ENCODE measurements at regions not wholly inside any gene's neighbourhood (a gene's known extent, or its start where the extent isn't known, plus 50 kb on each side); places are given as distances from the start of the nearest gene placed in this dataset.
"Not testable (repeated sequence)": the region's sequence is repeated elsewhere in the genome, so short reads cannot be mapped to it uniquely, and the experiment has no call there.

DNA sequence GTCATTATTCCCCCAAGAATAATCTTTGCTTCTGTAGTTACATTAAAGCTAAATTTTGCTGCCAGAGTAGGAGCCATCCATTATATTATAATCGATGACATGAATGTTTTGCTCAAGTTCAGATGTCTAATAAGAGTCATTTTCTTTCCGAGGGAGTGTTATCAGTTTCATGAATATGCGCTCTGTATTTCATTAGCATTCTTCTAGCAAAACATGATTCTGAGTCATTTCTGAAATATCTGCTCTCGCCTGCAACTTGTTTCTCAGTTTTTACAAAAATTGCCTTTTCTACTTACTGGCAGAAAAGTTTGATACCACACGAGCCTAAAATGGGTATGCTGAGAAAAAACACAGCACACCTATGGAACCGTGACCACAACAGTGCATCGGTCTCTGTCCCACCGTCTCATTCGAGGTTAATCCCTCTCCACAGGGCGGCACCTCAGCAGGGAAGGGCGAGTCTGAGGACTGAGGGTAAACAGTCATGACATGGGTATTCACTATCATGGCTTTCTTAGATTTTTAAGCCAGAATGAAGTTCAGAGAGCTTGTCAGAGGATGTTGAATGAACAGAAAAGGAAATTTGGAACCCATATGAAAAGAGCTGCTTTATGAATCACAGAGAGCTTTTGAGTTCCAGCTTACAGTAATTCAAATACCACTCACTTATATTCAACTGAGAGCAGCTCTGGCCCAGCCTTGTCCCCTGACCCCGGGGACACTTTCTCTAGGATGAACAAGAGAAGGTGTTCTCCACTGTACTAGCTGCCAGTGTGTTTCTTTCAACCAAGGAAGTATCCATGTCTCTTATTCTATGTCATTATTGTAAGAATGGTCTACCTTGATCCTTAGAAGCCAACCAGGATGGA is 303.6 kb upstream of the PLGLB1 start:
- H3K27me3 ChIP-seq (ENCODE audit: low read depth); H3K9me3 ChIP-seq; H3K36me3 ChIP-seq (replicated peaks); in situ Hi-C loops (cut with MboI; ENCODE audit: low sequenced_read_pairs); DNase-seq (ENCODE audit: low spot score in 2 of 2); H3K4me3 ChIP-seq; H3K4me1 ChIP-seq: not testable (repeated sequence)

DNA sequence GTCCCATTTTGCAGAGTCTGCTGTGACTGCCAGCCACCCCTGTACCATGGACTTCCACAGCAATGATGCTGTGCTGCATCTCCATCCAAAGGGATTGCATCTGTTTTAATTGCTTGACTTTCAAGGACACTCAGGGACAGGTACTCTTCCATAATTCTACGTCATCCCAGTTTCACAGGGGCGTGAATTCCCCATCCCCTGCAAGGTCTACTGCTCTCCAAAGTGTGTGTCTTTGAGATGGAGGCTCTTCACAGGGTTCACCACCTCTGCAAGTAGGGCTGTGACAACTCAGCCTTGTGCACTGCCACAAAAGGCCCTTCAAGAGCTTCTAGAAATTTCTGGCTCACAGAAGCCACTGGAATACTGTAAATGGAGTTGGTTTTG is 304.3 kb upstream of the PLGLB1 start:
- H3K9me3 ChIP-seq; in situ Hi-C loops (cut with MboI; ENCODE audit: low sequenced_read_pairs); H3K27me3 ChIP-seq (ENCODE audit: low read depth); H3K4me3 ChIP-seq; DNase-seq (ENCODE audit: low spot score in 2 of 2); H3K36me3 ChIP-seq (replicated peaks); H3K4me1 ChIP-seq: not testable (repeated sequence)

DNA sequence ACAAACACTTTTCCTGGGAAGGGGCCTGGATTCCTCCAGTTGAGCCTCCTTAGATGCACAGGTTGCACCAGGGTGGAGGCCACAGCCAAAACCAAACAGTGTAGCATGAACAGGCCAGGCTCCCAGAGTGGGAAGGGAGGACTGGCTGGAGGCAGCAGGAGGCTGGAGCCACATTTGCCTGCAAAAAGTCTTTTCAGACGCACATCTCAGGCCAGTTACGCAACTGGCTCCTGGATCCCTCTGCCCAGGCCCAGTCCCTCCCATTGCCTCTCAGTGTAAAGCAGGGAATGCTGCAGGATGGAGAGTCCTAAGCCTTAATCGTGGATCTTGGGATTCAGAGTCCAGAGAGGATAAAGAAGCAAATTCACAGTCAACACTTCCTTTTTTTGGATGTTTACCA is 305.1 kb upstream of the PLGLB1 start:
- in situ Hi-C loops (cut with MboI; ENCODE audit: low sequenced_read_pairs); H3K27me3 ChIP-seq (ENCODE audit: low read depth); DNase-seq (ENCODE audit: low spot score in 2 of 2); H3K4me3 ChIP-seq; H3K36me3 ChIP-seq (replicated peaks); H3K9me3 ChIP-seq; H3K4me1 ChIP-seq: not testable (repeated sequence)

DNA sequence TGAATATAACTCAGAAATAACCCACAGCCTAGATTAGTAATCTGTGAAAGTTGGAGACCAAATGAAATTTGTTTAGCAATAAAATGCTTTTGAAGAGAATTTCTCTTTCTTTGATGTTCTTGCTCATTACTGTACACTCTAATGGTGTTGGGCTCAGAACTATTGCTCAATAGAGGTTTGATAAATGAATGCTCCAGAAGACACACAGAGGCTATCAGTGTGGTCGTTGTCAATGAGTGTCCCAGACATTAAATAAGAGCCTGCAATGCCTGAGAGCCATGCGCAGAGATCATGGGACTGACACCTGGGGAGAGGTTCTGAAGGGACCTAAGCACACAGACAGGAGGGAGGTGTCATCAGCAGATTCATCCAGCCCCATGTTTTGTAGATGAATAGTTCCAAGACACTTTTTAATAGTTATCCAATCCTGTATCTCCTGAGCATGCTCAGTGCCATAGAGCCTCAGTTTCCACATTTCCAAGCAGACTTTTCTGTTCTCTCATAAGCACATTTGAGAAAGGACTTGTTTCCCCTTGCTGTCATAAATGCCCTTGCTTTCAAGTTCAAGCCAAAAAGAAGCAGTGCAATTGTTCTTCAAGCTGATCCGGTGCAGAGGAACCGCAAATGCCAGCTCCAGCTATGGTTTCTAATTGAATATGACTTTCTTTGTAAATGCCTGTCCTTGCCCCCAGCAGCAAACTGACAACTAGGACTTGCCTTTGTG is 306.2 kb upstream of the PLGLB1 start:
- H3K4me1 ChIP-seq; H3K27me3 ChIP-seq (ENCODE audit: low read depth); DNase-seq (ENCODE audit: low spot score in 2 of 2); H3K9me3 ChIP-seq; H3K36me3 ChIP-seq (replicated peaks); H3K4me3 ChIP-seq; in situ Hi-C loops (cut with MboI; ENCODE audit: low sequenced_read_pairs): not testable (repeated sequence)

DNA sequence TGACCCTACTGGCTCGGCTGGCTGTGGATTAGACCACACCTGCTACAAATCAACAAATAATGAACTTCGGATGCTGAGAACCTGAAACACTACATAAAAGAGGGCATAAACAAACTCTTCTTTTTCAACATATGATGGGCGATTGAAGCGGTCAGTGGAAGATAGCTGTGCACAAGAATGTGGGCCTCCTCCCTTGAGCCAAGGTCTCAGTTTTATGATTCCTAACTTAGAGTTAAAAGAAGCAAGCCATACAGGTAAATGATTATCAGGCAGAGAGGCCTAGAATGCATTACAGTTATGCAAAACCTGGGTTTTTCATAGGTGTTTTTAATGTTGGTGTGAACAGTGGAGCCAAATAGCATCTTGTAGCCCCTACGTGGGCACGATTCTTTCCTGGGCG is 307.9 kb upstream of the PLGLB1 start:
- H3K4me1 ChIP-seq; DNase-seq (ENCODE audit: low spot score in 2 of 2); H3K9me3 ChIP-seq; H3K4me3 ChIP-seq; H3K36me3 ChIP-seq (replicated peaks); in situ Hi-C loops (cut with MboI; ENCODE audit: low sequenced_read_pairs); H3K27me3 ChIP-seq (ENCODE audit: low read depth): not testable (repeated sequence)

DNA sequence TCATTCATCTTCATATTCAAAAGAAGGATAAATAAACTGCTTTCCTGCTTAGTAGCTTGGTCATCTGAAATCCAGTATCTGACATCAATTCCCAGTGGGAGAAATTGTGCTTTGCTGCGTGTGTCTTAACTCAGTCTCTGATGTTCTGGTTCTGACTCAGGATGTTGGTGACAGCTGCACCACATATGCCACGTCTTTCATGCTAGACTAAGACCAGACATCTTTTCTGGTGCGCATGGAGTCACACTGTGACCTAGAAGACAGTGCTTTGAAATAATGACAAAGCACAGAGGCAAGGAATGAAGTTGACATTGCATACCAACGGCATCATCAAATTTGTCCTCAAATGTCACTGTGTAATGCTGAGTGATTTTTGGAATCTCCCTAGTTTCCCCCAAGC is 308.8 kb upstream of the PLGLB1 start:
- H3K4me3 ChIP-seq; DNase-seq (ENCODE audit: low spot score in 2 of 2); in situ Hi-C loops (cut with MboI; ENCODE audit: low sequenced_read_pairs); H3K9me3 ChIP-seq; H3K27me3 ChIP-seq (ENCODE audit: low read depth); H3K4me1 ChIP-seq; H3K36me3 ChIP-seq (replicated peaks): not testable (repeated sequence)

DNA sequence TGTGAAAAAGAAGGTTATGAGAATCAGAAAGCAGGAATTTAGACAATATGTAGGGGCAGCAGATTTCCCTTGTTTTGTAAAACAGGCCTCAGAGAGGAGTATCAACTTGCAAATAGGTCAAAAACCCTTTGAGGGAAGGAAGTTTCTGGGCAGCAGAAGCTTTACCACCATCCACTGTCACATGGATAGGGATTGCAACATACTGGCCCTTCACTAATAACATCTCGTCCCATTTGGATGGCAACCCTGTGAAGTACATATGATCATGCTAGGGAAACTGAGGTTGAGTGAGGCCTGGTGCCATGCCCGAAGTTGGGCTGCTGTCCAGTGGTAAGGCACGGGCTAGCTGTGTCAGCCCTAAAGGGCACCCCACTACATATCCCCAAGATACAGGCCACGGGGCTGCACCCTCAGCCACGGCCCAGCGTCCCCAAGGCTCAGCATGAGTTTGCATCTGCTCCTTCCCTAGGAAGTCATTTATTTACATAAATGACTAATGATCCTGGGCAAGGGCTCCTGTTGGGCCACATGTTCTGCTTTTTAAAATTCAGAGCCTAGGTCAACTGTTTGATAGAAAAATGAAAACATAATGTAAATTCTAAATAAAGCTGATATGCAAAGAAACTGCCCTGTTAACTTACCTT is 310.4 kb upstream of the PLGLB1 start:
- H3K4me1 ChIP-seq; DNase-seq (ENCODE audit: low spot score in 2 of 2); H3K27me3 ChIP-seq (ENCODE audit: low read depth); H3K9me3 ChIP-seq; in situ Hi-C loops (cut with MboI; ENCODE audit: low sequenced_read_pairs); H3K36me3 ChIP-seq (replicated peaks); H3K4me3 ChIP-seq: not testable (repeated sequence)

DNA sequence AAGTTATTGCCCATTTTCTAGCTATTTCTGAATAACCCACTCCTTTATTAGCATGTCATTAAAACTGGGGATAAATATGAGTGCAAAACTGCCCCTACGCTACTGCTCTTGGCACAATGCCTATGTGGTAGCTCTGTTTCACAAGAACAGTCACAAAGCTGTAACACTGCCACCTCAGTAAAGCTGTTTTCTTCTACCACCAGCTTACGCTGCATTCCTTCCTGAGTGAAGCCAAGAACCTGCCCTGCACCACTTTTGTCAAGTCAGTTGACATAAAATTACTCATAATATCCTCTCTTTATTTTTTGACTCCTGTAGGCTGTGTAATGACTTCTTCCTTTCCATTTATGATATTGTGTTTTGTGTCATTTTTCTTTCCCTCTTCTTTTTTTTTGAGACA is 313.2 kb upstream of the PLGLB1 start:
- H3K4me1 ChIP-seq; H3K27me3 ChIP-seq (ENCODE audit: low read depth); H3K36me3 ChIP-seq (replicated peaks); H3K9me3 ChIP-seq; H3K4me3 ChIP-seq; DNase-seq (ENCODE audit: low spot score in 2 of 2); in situ Hi-C loops (cut with MboI; ENCODE audit: low sequenced_read_pairs): not testable (repeated sequence)

DNA sequence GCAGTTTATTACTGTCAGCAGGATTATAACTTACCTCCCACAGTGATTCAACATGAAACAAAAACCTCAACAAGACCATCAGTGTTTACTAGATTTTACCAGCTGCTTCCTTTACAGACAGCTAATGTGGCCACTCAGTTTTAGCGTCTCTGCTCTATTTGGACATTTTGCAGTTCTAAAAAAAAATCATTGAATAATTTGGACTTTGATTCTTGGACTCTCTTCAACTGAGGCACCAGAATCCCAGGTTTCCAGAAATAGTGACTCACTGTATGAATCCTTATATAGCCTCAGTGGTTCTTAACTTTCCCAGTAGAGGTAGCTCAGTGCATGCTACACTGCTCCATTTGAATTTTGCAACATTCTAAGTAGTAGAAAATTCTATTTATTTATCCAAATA is 317.4 kb upstream of the PLGLB1 start:
- in situ Hi-C loops (cut with MboI; ENCODE audit: low sequenced_read_pairs); H3K4me3 ChIP-seq; DNase-seq (ENCODE audit: low spot score in 2 of 2): not testable (repeated sequence)

DNA sequence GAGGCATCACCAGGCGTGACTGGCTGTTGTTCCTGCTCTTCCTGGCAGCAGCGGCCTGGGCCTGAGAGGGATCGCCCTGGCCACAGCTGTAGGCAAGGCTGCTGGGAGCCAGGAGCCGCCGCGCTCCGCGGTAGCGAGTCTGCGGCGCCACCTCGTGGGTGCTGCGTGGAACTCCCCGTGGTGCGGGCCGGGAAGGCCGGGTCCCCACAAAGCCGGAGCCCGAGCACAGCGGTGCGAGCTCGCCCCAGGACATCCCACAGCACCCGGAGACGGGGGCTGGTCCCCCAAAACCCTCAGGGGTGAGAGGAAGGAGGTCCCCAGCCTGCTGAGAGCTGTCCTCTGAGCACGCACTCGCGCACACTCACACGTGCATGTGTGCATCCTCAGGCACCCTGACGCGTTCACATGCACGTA is 320.0 kb upstream of the PLGLB1 start:
- H3K4me3 ChIP-seq; H3K9me3 ChIP-seq; H3K27me3 ChIP-seq (ENCODE audit: low read depth); H3K36me3 ChIP-seq (replicated peaks); H3K4me1 ChIP-seq; in situ Hi-C loops (cut with MboI; ENCODE audit: low sequenced_read_pairs): not testable (repeated sequence)
- peak; percentile 2 to 66 for DNase-seq (ENCODE audit: low spot score in 2 of 2)

More for the DNA sequence above, 317.4 kb upstream of the PLGLB1 start:
- H3K9me3 ChIP-seq; H3K36me3 ChIP-seq (replicated peaks); H3K4me1 ChIP-seq; H3K27me3 ChIP-seq (ENCODE audit: low read depth): not testable (repeated sequence)

DNA sequence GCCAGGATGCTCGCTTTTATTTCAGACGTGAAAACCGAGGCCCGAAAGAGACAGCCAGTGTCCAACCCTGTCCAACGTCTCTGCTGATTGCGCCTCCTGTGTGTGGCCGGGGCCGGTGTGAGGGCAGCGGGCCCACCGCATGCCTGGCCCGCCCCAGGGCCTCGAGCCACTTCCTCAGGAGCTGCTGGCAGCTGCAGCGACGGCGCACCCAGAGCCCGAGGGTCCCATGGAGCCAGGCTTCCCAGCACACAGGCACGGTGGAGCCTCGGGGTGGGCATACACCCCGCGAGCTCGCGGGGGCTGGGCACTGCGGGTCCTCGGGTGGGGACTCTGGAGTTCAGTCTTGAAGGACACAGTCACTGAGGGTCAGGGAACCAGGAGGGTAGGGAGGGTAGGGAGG is 320.5 kb upstream of the PLGLB1 start:
- H3K36me3 ChIP-seq (replicated peaks); in situ Hi-C loops (cut with MboI; ENCODE audit: low sequenced_read_pairs); DNase-seq (ENCODE audit: low spot score in 2 of 2); H3K4me1 ChIP-seq; H3K27me3 ChIP-seq (ENCODE audit: low read depth); H3K4me3 ChIP-seq; H3K9me3 ChIP-seq: not testable (repeated sequence)

DNA sequence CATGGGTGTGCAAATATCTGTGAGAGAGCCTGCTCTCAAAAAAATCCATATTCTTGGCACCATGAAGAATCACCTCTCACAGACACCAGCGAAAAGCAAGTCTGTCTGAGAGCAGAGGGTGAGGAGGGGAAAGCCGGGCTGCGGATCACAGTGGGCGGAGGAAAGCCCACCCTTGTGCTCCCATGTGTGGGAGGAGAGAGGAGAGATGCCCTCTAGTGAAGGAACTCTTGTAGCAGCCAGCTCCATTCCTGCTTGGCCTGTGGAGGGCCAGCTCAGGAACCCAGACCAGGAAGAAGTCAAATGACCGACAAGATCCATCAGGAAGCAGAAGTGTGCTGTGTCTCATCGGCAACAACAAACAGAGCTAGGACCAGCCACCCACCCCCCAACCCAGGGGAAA is 321.7 kb upstream of the PLGLB1 start:
- H3K27me3 ChIP-seq (ENCODE audit: low read depth); H3K4me3 ChIP-seq; in situ Hi-C loops (cut with MboI; ENCODE audit: low sequenced_read_pairs); H3K9me3 ChIP-seq; H3K36me3 ChIP-seq (replicated peaks); DNase-seq (ENCODE audit: low spot score in 2 of 2); H3K4me1 ChIP-seq: not testable (repeated sequence)

DNA sequence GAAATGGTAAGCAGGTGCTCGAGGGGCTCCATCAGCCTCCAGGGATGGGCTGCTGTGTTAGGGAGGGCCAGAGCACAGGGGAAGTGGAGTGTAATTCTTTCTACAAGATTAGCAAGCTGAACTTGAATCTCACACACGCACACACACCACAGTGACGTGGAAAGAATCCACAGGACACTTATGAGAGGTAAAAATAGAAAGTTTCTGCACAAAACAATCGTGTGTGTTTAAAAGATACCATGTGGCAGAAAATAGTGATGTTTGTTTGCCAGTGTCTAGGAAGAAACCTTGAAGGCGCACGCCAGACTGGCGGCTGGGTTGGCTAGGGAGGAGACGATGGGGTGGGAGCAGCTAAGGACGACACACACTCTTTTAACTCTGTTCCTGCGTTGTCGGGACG is 323.6 kb upstream of the PLGLB1 start:
- H3K27me3 ChIP-seq (ENCODE audit: low read depth); H3K36me3 ChIP-seq (replicated peaks); in situ Hi-C loops (cut with MboI; ENCODE audit: low sequenced_read_pairs); H3K9me3 ChIP-seq; H3K4me1 ChIP-seq; DNase-seq (ENCODE audit: low spot score in 2 of 2); H3K4me3 ChIP-seq: not testable (repeated sequence)

DNA sequence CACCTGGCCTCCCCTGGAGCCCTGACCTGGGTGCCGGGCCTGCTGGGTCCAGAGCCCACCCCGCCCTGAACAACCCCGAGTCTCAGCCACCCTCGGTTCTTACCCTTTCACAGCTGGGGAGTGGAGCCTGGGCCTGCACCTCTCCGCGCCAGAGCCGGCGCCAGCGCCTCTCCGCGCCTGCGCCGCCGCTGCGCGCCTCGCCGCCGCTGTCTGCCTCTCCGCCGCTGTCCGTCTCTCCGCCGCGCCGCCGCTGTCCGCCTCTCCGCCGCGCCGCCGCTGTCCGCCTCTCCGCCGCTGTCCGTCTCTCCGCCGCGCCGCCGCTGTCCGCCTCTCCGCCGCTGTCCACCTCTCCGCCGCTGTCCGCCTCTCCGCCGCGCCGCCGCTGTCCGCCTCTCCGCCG is 326.9 kb upstream of the PLGLB1 start:
- H3K4me3 ChIP-seq; in situ Hi-C loops (cut with MboI; ENCODE audit: low sequenced_read_pairs); DNase-seq (ENCODE audit: low spot score in 2 of 2): not testable (repeated sequence)

More for the DNA sequence above, 326.9 kb upstream of the PLGLB1 start:
- H3K27me3 ChIP-seq (ENCODE audit: low read depth); H3K9me3 ChIP-seq; H3K4me1 ChIP-seq; H3K36me3 ChIP-seq (replicated peaks): not testable (repeated sequence)
